ENCODE measurements at regions not wholly inside any gene's neighbourhood (a gene's known extent, or its start where the extent isn't known, plus 50 kb on each side); places are given as distances from the start of the nearest gene placed in this dataset.

DNA sequence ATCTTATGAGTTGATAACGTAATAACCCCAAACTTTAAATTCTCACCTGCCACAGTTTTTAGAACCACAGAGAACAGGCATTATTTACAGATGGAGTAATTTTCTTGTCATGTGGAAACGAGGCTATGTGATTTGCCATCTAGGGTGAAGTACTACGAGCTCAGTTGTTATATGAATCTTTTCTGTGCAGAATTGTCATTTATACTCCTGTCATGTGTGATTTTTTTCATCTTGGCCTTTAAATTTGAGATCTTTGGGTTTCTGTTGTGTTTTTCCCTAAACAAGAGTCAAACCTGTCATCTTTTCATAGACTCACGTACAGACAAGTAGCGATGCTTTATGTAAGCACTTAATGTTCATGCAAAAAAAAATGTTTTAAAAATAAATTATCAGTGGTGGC, 153.7 kb upstream of the TAC1 start:
- no peak for TF ChIP-seq CTCF (conservative IDR thresholded peaks at IDR 0.05)
- no peak for TF ChIP-seq EZH2 (IDR thresholded peaks at IDR 0.05; ENCODE audit: low read depth)
